ENCODE measurements at regions not wholly inside any gene's neighbourhood (a gene's known extent, or its start where the extent isn't known, plus 50 kb on each side); places are given as distances from the start of the nearest gene placed in this dataset.

GRCh38 chr4:4712800-4713528 is 146.5 kb upstream of the MSX1 start:
- no peaks in the 10 kb centered on the region for H3K27me3 ChIP-seq (ENCODE audit: insufficient read depth, low read length)
- H3K9me3 ChIP-seq (ENCODE audit: insufficient read depth, low read depth, low read length): no peaks in the 10 kb centered on the region
- no peaks in the 10 kb centered on the region for H3K4me1 ChIP-seq (ENCODE audit: insufficient read depth, low read length)
- no peak overlapping the region for H3K27ac ChIP-seq (ENCODE audit: low read length)
- H3K36me3 ChIP-seq (ENCODE audit: insufficient read depth, low read depth, low read length): no peaks in the 10 kb centered on the region
- H3K4me3 ChIP-seq (ENCODE audit: low read length): no peak overlapping the region
- no peak overlapping the region for H3K9ac ChIP-seq (ENCODE audit: low read depth, low read length)

- Histone ChIP-seq H3K4me1 (ENCODE audit: insufficient read depth, low read length) (no peaks in the 10 kb centered on the region), H3K36me3 (ENCODE audit: insufficient read depth, low read depth, low read length) (no peaks in the 10 kb centered on the region), H3K9me3 (ENCODE audit: insufficient read depth, low read depth, low read length) (no peaks in the 10 kb centered on the region), H3K27me3 (ENCODE audit: insufficient read depth, low read length) (no peaks in the 10 kb centered on the region), H3K9ac (ENCODE audit: low read depth, low read length) (no peak overlapping the region), H3K27ac (ENCODE audit: low read length) (no peak overlapping the region), H3K4me3 (ENCODE audit: low read length) (no peak overlapping the region)
Measured at GRCh38 chr4:4711902-4712301, 147.6 kb upstream of the MSX1 start.

- H3K4me1 ChIP-seq (ENCODE audit: insufficient read depth, low read length): no peaks in the 10 kb centered on the region
Measured at GRCh38 chr4:4709736-4710135, 149.7 kb upstream of the MSX1 start.

GRCh38 chr4:4704267-4704666 is 155.2 kb upstream of the MSX1 start:
- H3K9me3 ChIP-seq (ENCODE audit: insufficient read depth, low read depth, low read length): no peaks in the 10 kb centered on the region
- H3K4me3 ChIP-seq (ENCODE audit: low read length): no peak overlapping the region
- H3K27ac ChIP-seq (ENCODE audit: low read length): no peak overlapping the region
- H3K27me3 ChIP-seq (ENCODE audit: insufficient read depth, low read length): no peaks in the 10 kb centered on the region; the same call in 1 of the 2 replicates
- no peaks in the 10 kb centered on the region for H3K36me3 ChIP-seq (ENCODE audit: insufficient read depth, low read depth, low read length)
- no peak overlapping the region for H3K9ac ChIP-seq (ENCODE audit: low read depth, low read length)
- H3K4me1 ChIP-seq (ENCODE audit: insufficient read depth, low read length): no peaks in the 10 kb centered on the region

More at GRCh38 chr4:4709736-4710135, 149.7 kb upstream of the MSX1 start:
- no peak overlapping the region for H3K9ac ChIP-seq (ENCODE audit: low read depth, low read length)
- no peak overlapping the region for H3K4me3 ChIP-seq (ENCODE audit: low read length)
- no peaks in the 10 kb centered on the region for H3K36me3 ChIP-seq (ENCODE audit: insufficient read depth, low read depth, low read length)
- no peaks in the 10 kb centered on the region for H3K9me3 ChIP-seq (ENCODE audit: insufficient read depth, low read depth, low read length)
- no peaks in the 10 kb centered on the region for H3K27me3 ChIP-seq (ENCODE audit: insufficient read depth, low read length)
- no peak overlapping the region for H3K27ac ChIP-seq (ENCODE audit: low read length)

GRCh38 chr4:4697584-4697983 is 155.7 kb upstream of the STX18 start:
- H3K4me3 ChIP-seq (ENCODE audit: low read length): no peak overlapping the region
- H3K9ac ChIP-seq (ENCODE audit: low read depth, low read length): no peak overlapping the region
- H3K36me3 ChIP-seq (ENCODE audit: insufficient read depth, low read depth, low read length): no peaks in the 10 kb centered on the region
- peaks cover 13% of the 10 kb centered on the region for H3K27me3 ChIP-seq (ENCODE audit: insufficient read depth, low read length)
- peaks cover 13% of the 10 kb centered on the region; the same call in 1 of the 2 replicates for H3K4me1 ChIP-seq (ENCODE audit: insufficient read depth, low read length)
- H3K27ac ChIP-seq (ENCODE audit: low read length): no peak overlapping the region
- H3K9me3 ChIP-seq (ENCODE audit: insufficient read depth, low read depth, low read length): no peaks in the 10 kb centered on the region

- peaks cover 13% of the 10 kb centered on the region for H3K27me3 ChIP-seq (ENCODE audit: insufficient read depth, low read length)
- no peak overlapping the region for H3K4me3 ChIP-seq (ENCODE audit: low read length)
- no peak overlapping the region for H3K9ac ChIP-seq (ENCODE audit: low read depth, low read length)
- H3K27ac ChIP-seq (ENCODE audit: low read length): no peak overlapping the region
- no peaks in the 10 kb centered on the region for H3K36me3 ChIP-seq (ENCODE audit: insufficient read depth, low read depth, low read length)
- peaks cover 13% of the 10 kb centered on the region; the same call in 1 of the 2 replicates for H3K4me1 ChIP-seq (ENCODE audit: insufficient read depth, low read length)
- H3K9me3 ChIP-seq (ENCODE audit: insufficient read depth, low read depth, low read length): no peaks in the 10 kb centered on the region
Measured at GRCh38 chr4:4696530-4696929, 154.7 kb upstream of the STX18 start.

GRCh38 chr4:4695497-4695896 is 153.6 kb upstream of the STX18 start:
- no peaks in the 10 kb centered on the region for H3K9me3 ChIP-seq (ENCODE audit: insufficient read depth, low read depth, low read length)
- H3K27ac ChIP-seq (ENCODE audit: low read length): no peak overlapping the region
- H3K27me3 ChIP-seq (ENCODE audit: insufficient read depth, low read length): peaks cover 13% of the 10 kb centered on the region
- no peak overlapping the region for H3K4me3 ChIP-seq (ENCODE audit: low read length)
- H3K4me1 ChIP-seq (ENCODE audit: insufficient read depth, low read length): peaks cover 13% of the 10 kb centered on the region; the same call in 1 of the 2 replicates
- no peak overlapping the region for H3K9ac ChIP-seq (ENCODE audit: low read depth, low read length)
- H3K36me3 ChIP-seq (ENCODE audit: insufficient read depth, low read depth, low read length): no peaks in the 10 kb centered on the region

- H3K27me3 ChIP-seq (ENCODE audit: insufficient read depth, low read length): peaks cover 13% of the 10 kb centered on the region
- no peak overlapping the region for H3K4me3 ChIP-seq (ENCODE audit: low read length)
- no peaks in the 10 kb centered on the region for H3K9me3 ChIP-seq (ENCODE audit: insufficient read depth, low read depth, low read length)
- no peaks in the 10 kb centered on the region for H3K36me3 ChIP-seq (ENCODE audit: insufficient read depth, low read depth, low read length)
- no peak overlapping the region for H3K27ac ChIP-seq (ENCODE audit: low read length)
- H3K9ac ChIP-seq (ENCODE audit: low read depth, low read length): no peak overlapping the region
- H3K4me1 ChIP-seq (ENCODE audit: insufficient read depth, low read length): peaks cover 13% of the 10 kb centered on the region; the same call in 1 of the 2 replicates
Measured at GRCh38 chr4:4694827-4695226, 153.0 kb upstream of the STX18 start.

GRCh38 chr4:4694296-4694772 is 152.5 kb upstream of the STX18 start:
- Histone ChIP-seq H3K9ac (ENCODE audit: low read depth, low read length) (no peak overlapping the region; the same call in 1 of the 2 replicates), H3K27ac (ENCODE audit: low read length) (no peak overlapping the region), H3K4me1 (ENCODE audit: insufficient read depth, low read length) (peaks cover 13% of the 10 kb centered on the region; the same call in 1 of the 2 replicates), H3K4me3 (ENCODE audit: low read length) (no peak overlapping the region), H3K27me3 (ENCODE audit: insufficient read depth, low read length) (peaks cover 13% of the 10 kb centered on the region), H3K9me3 (ENCODE audit: insufficient read depth, low read depth, low read length) (no peaks in the 10 kb centered on the region), H3K36me3 (ENCODE audit: insufficient read depth, low read depth, low read length) (no peaks in the 10 kb centered on the region)

- H3K4me1 ChIP-seq (ENCODE audit: insufficient read depth, low read length): peaks cover 13% of the 10 kb centered on the region; the same call in 1 of the 2 replicates
- H3K9me3 ChIP-seq (ENCODE audit: insufficient read depth, low read depth, low read length): no peaks in the 10 kb centered on the region
- no peak overlapping the region for H3K4me3 ChIP-seq (ENCODE audit: low read length)
- H3K36me3 ChIP-seq (ENCODE audit: insufficient read depth, low read depth, low read length): no peaks in the 10 kb centered on the region
- H3K27me3 ChIP-seq (ENCODE audit: insufficient read depth, low read length): peaks cover 13% of the 10 kb centered on the region
- no peak overlapping the region for H3K27ac ChIP-seq (ENCODE audit: low read length)
- H3K9ac ChIP-seq (ENCODE audit: low read depth, low read length): no peak overlapping the region
Measured at GRCh38 chr4:4693755-4694295, 152.0 kb upstream of the STX18 start.

- Histone ChIP-seq H3K9ac (ENCODE audit: low read depth, low read length) (no peak overlapping the region), H3K27ac (ENCODE audit: low read length) (no peak overlapping the region), H3K9me3 (ENCODE audit: insufficient read depth, low read depth, low read length) (no peaks in the 10 kb centered on the region), H3K27me3 (ENCODE audit: insufficient read depth, low read length) (peaks cover 13% of the 10 kb centered on the region), H3K36me3 (ENCODE audit: insufficient read depth, low read depth, low read length) (no peaks in the 10 kb centered on the region), H3K4me1 (ENCODE audit: insufficient read depth, low read length) (peaks cover 13% of the 10 kb centered on the region; the same call in 1 of the 2 replicates), H3K4me3 (ENCODE audit: low read length) (no peak overlapping the region)
Measured at GRCh38 chr4:4693258-4693657, 151.4 kb upstream of the STX18 start.

- no peak overlapping the region for H3K9ac ChIP-seq (ENCODE audit: low read depth, low read length)
- peaks cover 13% of the 10 kb centered on the region; the same call in 1 of the 2 replicates for H3K4me1 ChIP-seq (ENCODE audit: insufficient read depth, low read length)
- no peaks in the 10 kb centered on the region for H3K36me3 ChIP-seq (ENCODE audit: insufficient read depth, low read depth, low read length)
- H3K4me3 ChIP-seq (ENCODE audit: low read length): no peak overlapping the region
- no peak overlapping the region for H3K27ac ChIP-seq (ENCODE audit: low read length)
- peaks cover 13% of the 10 kb centered on the region for H3K27me3 ChIP-seq (ENCODE audit: insufficient read depth, low read length)
- H3K9me3 ChIP-seq (ENCODE audit: insufficient read depth, low read depth, low read length): no peaks in the 10 kb centered on the region
Measured at GRCh38 chr4:4690854-4691253, 149.0 kb upstream of the STX18 start.
